H9 (cell line): ENCODE measurements at regions not wholly inside any gene's neighbourhood (a gene's known extent, or its start where the extent isn't known, plus 50 kb on each side); places are given as distances from the start of the nearest gene placed in this dataset.

Experiments used
- DNase-seq: peaks from one replicate; pipeline ENCODE4 v3.0.0-alpha.2; 2017
- H2AFZ ChIP-seq: one replicate; pipeline ENCODE4 v1.6.1; 2013; ENCODE audit warnings: mild to moderate bottlenecking, low read length, control low read depth, moderate library complexity
- H2AK5ac ChIP-seq: 2 replicates; pipeline ENCODE4 v1.6.1; 2013; ENCODE audit warnings: low read length, control low read depth, mixed read lengths; ENCODE audit not compliant: insufficient read length
- H2BK120ac ChIP-seq: one replicate; pipeline ENCODE4 v1.6.1; 2013; ENCODE audit warnings: low read depth, mild to moderate bottlenecking, low read length, control low read depth, inconsistent platforms; ENCODE audit not compliant: poor library complexity, severe bottlenecking
- H2BK12ac ChIP-seq: 2 replicates; pipeline ENCODE4 v1.6.1; 2013; ENCODE audit warnings: low read length, control low read depth, mixed read lengths, low read depth; ENCODE audit not compliant: insufficient read length
- H2BK15ac ChIP-seq: 2 replicates; pipeline ENCODE4 v1.6.1; 2013; ENCODE audit warnings: low read depth, low read length, control low read depth
- H2BK20ac ChIP-seq: one replicate; pipeline ENCODE4 v1.6.1; 2013; ENCODE audit warnings: low read depth, mild to moderate bottlenecking, low read length, control low read depth, inconsistent platforms; ENCODE audit not compliant: poor library complexity, severe bottlenecking
- H2BK5ac ChIP-seq: 2 replicates; pipeline ENCODE4 v1.6.1; 2013; ENCODE audit warnings: low read length, control low read depth, mixed read lengths; ENCODE audit not compliant: insufficient read length
- H3K14ac ChIP-seq: 2 replicates; pipeline ENCODE4 v1.6.1; 2013; ENCODE audit warnings: low read length, control low read depth; ENCODE audit not compliant: insufficient read depth
- H3K18ac ChIP-seq: 2 replicates; pipeline ENCODE4 v1.6.1; 2013; ENCODE audit warnings: low read depth, mild to moderate bottlenecking, mixed read lengths, low read length, control low read depth; ENCODE audit not compliant: insufficient read length
- H3K23ac ChIP-seq: 2 replicates; pipeline ENCODE4 v1.6.1; 2013; ENCODE audit warnings: low read length, control low read depth, mixed read lengths, low read depth; ENCODE audit not compliant: insufficient read length
- H3K23me2 ChIP-seq: 2 replicates; pipeline ENCODE4 v1.6.1; 2013; ENCODE audit warnings: low read depth, mild to moderate bottlenecking, mixed read lengths, low read length, control low read depth; ENCODE audit not compliant: insufficient read length, poor library complexity, severe bottlenecking
- H3K27ac ChIP-seq: 2 replicates; pipeline ENCODE4 v1.5.1; 2013; ENCODE audit warnings: low read length, control low read depth, mixed read lengths, low read depth; ENCODE audit not compliant: insufficient read length
- H3K27me3 ChIP-seq: 2 replicates; pipeline ENCODE4 v1.6.1; 2013; ENCODE audit warnings: low read length, control low read depth, inconsistent platforms; ENCODE audit not compliant: insufficient read depth
- H3K4ac ChIP-seq: 2 replicates; pipeline ENCODE4 v1.6.1; 2013; ENCODE audit warnings: low read depth, mild to moderate bottlenecking, control low read depth, inconsistent platforms, low read length, moderate library complexity
- H3K4me1 ChIP-seq: 2 replicates; pipeline ENCODE4 v1.6.1; 2013; ENCODE audit warnings: low read length, control low read depth, inconsistent platforms; ENCODE audit not compliant: insufficient read depth
- H3K4me2 ChIP-seq: 2 replicates; pipeline ENCODE4 v1.6.1; 2013; ENCODE audit warnings: low read length, control low read depth, mixed read lengths; ENCODE audit not compliant: insufficient read length, insufficient read depth
- H3K56ac ChIP-seq: 2 replicates; pipeline ENCODE4 v1.6.1; 2013; ENCODE audit warnings: low read depth, mild to moderate bottlenecking, mixed read lengths, low read length, control low read depth; ENCODE audit not compliant: insufficient read length
- H3K79me1 ChIP-seq: 2 replicates; pipeline ENCODE4 v1.6.1; 2013; ENCODE audit warnings: low read depth, mild to moderate bottlenecking, moderate library complexity, low read length, control low read depth, inconsistent platforms; ENCODE audit not compliant: insufficient read depth, poor library complexity, severe bottlenecking
- H3K79me2 ChIP-seq: 2 replicates; pipeline ENCODE4 v1.6.1; 2013; ENCODE audit warnings: low read length, control low read depth, inconsistent platforms; ENCODE audit not compliant: insufficient read depth
- H3K9ac ChIP-seq: 2 replicates; pipeline ENCODE4 v1.6.1; 2013; ENCODE audit warnings: low read length, control low read depth, mixed read lengths; ENCODE audit not compliant: insufficient read length; ENCODE audit errors: extremely low read depth
- H3K9me3 ChIP-seq: one replicate; pipeline ENCODE4 v1.6.1; 2013; ENCODE audit warnings: low read depth, low read length, inconsistent platforms; ENCODE audit not compliant: control insufficient read depth
- H3T11ph ChIP-seq: one replicate; pipeline ENCODE4 v1.6.1; 2013; ENCODE audit warnings: mild to moderate bottlenecking, low read length, control low read depth, inconsistent platforms
- H4K20me1 ChIP-seq: one replicate; pipeline ENCODE4 v1.6.1; 2013; ENCODE audit not compliant: control insufficient read depth, insufficient read length, insufficient read depth
- H4K5ac ChIP-seq: 2 replicates; pipeline ENCODE4 v1.6.1; 2013; ENCODE audit warnings: low read depth, mild to moderate bottlenecking, mixed read lengths, low read length, control low read depth; ENCODE audit not compliant: insufficient read length
- H4K8ac ChIP-seq: replicated peaks from 2 replicates; pipeline ENCODE4 v1.6.1; 2013; ENCODE audit warnings: low read length, control low read depth, mixed read lengths, low read depth; ENCODE audit not compliant: insufficient read length
- H4K91ac ChIP-seq: 2 replicates; pipeline ENCODE4 v1.6.1; 2013; ENCODE audit warnings: low read depth, mild to moderate bottlenecking, moderate library complexity, mixed read lengths, low read length, control low read depth; ENCODE audit not compliant: insufficient read length
- H3K27ac Mint-ChIP-seq, 3 experiments: 2 replicates in 2 of 3; 3 replicates in 1 of 3; pipeline ENCODE4 v1.8.0; 2020 to 2021; ENCODE audit warnings: mixed read lengths in 3 of 3, mild to moderate bottlenecking in 1 of 3, moderate library complexity in 1 of 3
- H3K27me3 Mint-ChIP-seq: 2 replicates; pipeline ENCODE4 v1.8.0; 2021; ENCODE audit warnings: low read depth, mild to moderate bottlenecking, moderate library complexity, mixed read lengths
- H3K36me3 Mint-ChIP-seq, 3 experiments: 2 replicates in 2 of 3; 3 replicates in 1 of 3; pipeline ENCODE4 v1.8.0; 2020 to 2021; ENCODE audit warnings: low read depth in 3 of 3, mixed read lengths in 3 of 3; ENCODE audit not compliant: insufficient read depth in 1 of 3
- H3K4me1 Mint-ChIP-seq, 2 experiments: 2 replicates each; pipeline ENCODE4 v1.8.0; 2020; ENCODE audit warnings: mixed read lengths in 2 of 2
- H3K4me3 Mint-ChIP-seq, 2 experiments: 2 replicates in 1 of 2; 3 replicates in 1 of 2; pipeline ENCODE4 v1.8.0; 2020 to 2021; ENCODE audit warnings: mild to moderate bottlenecking in 2 of 2, mixed read lengths in 2 of 2, moderate library complexity in 1 of 2
- H3K9me3 Mint-ChIP-seq, 2 experiments: 2 replicates in 1 of 2; 3 replicates in 1 of 2; pipeline ENCODE4 v1.8.0; 2020; ENCODE audit warnings: mild to moderate bottlenecking in 2 of 2, mixed read lengths in 2 of 2, moderate library complexity in 1 of 2
- WGBS: extraction: QIAGEN DNeasy Blood & Tissue Kit; methylation state at CpG from one replicate; pipeline ENCODE4 v1.1.7; 2013; ENCODE audit warnings: missing lambda C conversion rate, low lambda C conversion rate, mixed read lengths; ENCODE audit not compliant: insufficient read length; ENCODE audit errors: extremely low coverage; 5-methylcytosine and 5-hydroxymethylcytosine counted together
- TF ChIP-seq, protein P1 (sequence below): fragments of 200-600 bp; sonication (generic); conservative IDR thresholded peaks from 3 replicates; pipeline ENCODE4 v1.8.0; 2021; ENCODE audit warnings: antibody characterized with exemption, mild to moderate bottlenecking

DNA sequence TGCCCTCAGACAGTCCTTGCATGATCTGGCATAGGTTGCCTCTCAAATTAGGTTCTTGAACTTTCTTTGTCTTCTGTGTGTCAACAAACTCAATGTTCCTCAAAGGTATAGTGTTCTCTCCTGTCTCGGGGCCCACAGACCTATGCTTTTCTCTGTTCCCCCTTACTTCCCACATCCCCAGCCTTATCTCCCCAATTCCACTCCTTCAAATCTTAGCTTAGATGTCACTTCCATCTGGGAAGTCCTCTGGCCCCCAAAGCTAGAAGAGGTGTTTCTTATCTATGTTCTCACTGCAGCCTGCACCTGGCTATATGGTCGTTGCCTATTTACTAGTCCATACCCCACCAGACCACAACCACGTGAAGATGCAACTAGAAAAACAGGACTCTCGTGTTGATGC lies 134.6 kb upstream of the MYCN start:
- no peaks in the 10 kb centered on the region for H3K9me3 Mint-ChIP-seq
- no peak overlapping the region for H3K27ac Mint-ChIP-seq
- H3K23ac ChIP-seq = no peak overlapping the region
- H3K36me3 Mint-ChIP-seq = no peaks in the 10 kb centered on the region; a peak in 2 of 7 replicates
- no peak overlapping the region for H4K91ac ChIP-seq
- peaks cover 29 to 30% of the 10 kb centered on the region in 2 experiments for H3K4me1 Mint-ChIP-seq
- WGBS = no CpG with 5 or more reads among the region's 4 CpGs
- no peak overlapping the region for H3K4ac ChIP-seq
- no peaks in the 10 kb centered on the region for H3K27me3 ChIP-seq
- no peak overlapping the region for H2BK5ac ChIP-seq
- no peaks in the 10 kb centered on the region for H3K9me3 ChIP-seq
- no peaks in the 10 kb centered on the region for H3K23me2 ChIP-seq
- H3K27me3 Mint-ChIP-seq = peaks cover 11% of the 10 kb centered on the region
- no peaks in the 10 kb centered on the region for H3K79me1 ChIP-seq
- peaks cover 5% of the 10 kb centered on the region; the same call in 1 of the 2 replicates for H3K4me1 ChIP-seq
- no peak overlapping the region for H3K4me2 ChIP-seq
- no peak overlapping the region for H4K8ac ChIP-seq
- no peak overlapping the region for H2AFZ ChIP-seq
- DNase-seq = no peak
- H2AK5ac ChIP-seq = no peak overlapping the region
- no peak overlapping the region for H2BK120ac ChIP-seq
- H3K9ac ChIP-seq = no peak overlapping the region
- no peak overlapping the region for H3K56ac ChIP-seq
- H2BK20ac ChIP-seq = no peak overlapping the region
- TF ChIP-seq, protein P1, sequence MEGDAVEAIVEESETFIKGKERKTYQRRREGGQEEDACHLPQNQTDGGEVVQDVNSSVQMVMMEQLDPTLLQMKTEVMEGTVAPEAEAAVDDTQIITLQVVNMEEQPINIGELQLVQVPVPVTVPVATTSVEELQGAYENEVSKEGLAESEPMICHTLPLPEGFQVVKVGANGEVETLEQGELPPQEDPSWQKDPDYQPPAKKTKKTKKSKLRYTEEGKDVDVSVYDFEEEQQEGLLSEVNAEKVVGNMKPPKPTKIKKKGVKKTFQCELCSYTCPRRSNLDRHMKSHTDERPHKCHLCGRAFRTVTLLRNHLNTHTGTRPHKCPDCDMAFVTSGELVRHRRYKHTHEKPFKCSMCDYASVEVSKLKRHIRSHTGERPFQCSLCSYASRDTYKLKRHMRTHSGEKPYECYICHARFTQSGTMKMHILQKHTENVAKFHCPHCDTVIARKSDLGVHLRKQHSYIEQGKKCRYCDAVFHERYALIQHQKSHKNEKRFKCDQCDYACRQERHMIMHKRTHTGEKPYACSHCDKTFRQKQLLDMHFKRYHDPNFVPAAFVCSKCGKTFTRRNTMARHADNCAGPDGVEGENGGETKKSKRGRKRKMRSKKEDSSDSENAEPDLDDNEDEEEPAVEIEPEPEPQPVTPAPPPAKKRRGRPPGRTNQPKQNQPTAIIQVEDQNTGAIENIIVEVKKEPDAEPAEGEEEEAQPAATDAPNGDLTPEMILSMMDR = no peak
- H3K79me2 ChIP-seq = no peaks in the 10 kb centered on the region
- no peak overlapping the region for H3K27ac ChIP-seq
- no peak overlapping the region for H3K14ac ChIP-seq
- H4K5ac ChIP-seq = no peak overlapping the region
- H2BK12ac ChIP-seq = no peak overlapping the region
- no peaks in the 10 kb centered on the region for H4K20me1 ChIP-seq
- no peak overlapping the region for H2BK15ac ChIP-seq
- no peak overlapping the region for H3K4me3 Mint-ChIP-seq
- no peak overlapping the region for H3K18ac ChIP-seq
- H3T11ph ChIP-seq = no peak overlapping the region
